ENCODE measurements at regions not wholly inside any gene's neighbourhood (a gene's known extent, or its start where the extent isn't known, plus 50 kb on each side); places are given as distances from the start of the nearest gene placed in this dataset.

DNA sequence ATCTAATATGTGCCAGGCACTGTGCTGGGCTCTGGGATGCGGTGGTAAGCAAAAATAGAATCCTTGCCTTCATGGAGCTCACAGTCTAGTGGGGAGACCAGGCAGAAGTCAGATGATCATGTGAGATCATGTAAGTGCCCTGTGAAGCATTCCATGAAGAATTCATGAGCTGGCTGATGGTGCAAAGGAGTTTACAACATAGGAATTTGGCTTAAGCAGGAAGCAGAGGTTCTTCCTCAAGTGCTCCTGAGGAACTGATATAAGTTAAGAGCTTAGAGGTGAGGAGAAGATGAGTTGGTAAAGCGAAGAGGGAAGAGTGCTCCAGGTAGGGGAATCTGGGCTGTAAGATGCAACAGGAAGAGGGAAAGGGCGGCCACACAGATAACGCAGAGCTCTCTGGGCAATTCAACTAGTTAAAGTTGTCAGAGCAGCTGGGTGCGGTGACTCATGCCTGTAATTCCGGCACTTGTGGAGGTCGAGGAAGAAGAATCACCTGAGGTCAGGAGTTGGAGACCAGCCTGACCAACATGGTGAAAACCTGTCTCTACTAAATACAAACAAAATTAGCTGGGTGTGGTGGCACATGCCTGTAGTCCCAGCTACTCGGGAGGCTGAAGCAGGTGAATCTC, 78.5 kb upstream of the SPATA31D4 start:
- TF ChIP-seq MAX (IDR thresholded peaks at IDR 0.05): no peak
- TF ChIP-seq CHD2 (IDR thresholded peaks at IDR 0.05; ENCODE audit: low read length, partially characterized antibody): no peak
- TF ChIP-seq, protein P1, sequence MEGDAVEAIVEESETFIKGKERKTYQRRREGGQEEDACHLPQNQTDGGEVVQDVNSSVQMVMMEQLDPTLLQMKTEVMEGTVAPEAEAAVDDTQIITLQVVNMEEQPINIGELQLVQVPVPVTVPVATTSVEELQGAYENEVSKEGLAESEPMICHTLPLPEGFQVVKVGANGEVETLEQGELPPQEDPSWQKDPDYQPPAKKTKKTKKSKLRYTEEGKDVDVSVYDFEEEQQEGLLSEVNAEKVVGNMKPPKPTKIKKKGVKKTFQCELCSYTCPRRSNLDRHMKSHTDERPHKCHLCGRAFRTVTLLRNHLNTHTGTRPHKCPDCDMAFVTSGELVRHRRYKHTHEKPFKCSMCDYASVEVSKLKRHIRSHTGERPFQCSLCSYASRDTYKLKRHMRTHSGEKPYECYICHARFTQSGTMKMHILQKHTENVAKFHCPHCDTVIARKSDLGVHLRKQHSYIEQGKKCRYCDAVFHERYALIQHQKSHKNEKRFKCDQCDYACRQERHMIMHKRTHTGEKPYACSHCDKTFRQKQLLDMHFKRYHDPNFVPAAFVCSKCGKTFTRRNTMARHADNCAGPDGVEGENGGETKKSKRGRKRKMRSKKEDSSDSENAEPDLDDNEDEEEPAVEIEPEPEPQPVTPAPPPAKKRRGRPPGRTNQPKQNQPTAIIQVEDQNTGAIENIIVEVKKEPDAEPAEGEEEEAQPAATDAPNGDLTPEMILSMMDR (IDR thresholded peaks at IDR 0.05): no peak
- no peak for TF ChIP-seq BCL3 (IDR thresholded peaks at IDR 0.05)
- no peak for TF ChIP-seq SREBF2 (IDR thresholded peaks at IDR 0.05)
- TF ChIP-seq POLR2A (IDR thresholded peaks at IDR 0.05; ENCODE audit: low read length): no peak
- TF ChIP-seq RCOR1 (IDR thresholded peaks at IDR 0.05; ENCODE audit: low read depth, low read length): no peak
- no peak for TF ChIP-seq FOSB (CRISPR knock-in tag; IDR thresholded peaks at IDR 0.05)
- no peak for TF ChIP-seq ELK1 (IDR thresholded peaks at IDR 0.05; ENCODE audit: low read depth, low read length)
